HCT116 (cell line): ENCODE measurements at regions not wholly inside any gene's neighbourhood (a gene's known extent, or its start where the extent isn't known, plus 50 kb on each side); places are given as distances from the start of the nearest gene placed in this dataset.

ENCODE experiments used
- ATAC-seq: fragments of 200-7000 bp; cut with Tn5 transposase; 2 replicates; pipeline ENCODE4 v1.9.1; 2020; ENCODE audit warnings: mild to moderate bottlenecking, moderate library complexity
- BruUV-seq: library from RNA; stranded (reverse); fragments of 400-500 nt; replicated peaks from 2 replicates; lab custom pipeline; 2021; lab: Mats Ljungman, UMichigan
- CTCF ChIA-PET: fragments of 300-600 bp; sonication (Branson Sonifier 250); formaldehyde crosslinking; loops from one replicate; lab custom pipeline; 2021; ENCODE audit warnings: antibody characterized with exemption; lab: Charles Lee
- POLR2A ChIA-PET: fragments of 300-600, 350-600 bp; sonication (Branson Sonifier 250); formaldehyde crosslinking; loops from one replicate; lab custom pipeline; 2021; ENCODE audit warnings: antibody characterized with exemption; lab: Charles Lee
- RAD21 ChIA-PET, 2 experiments: fragments of 300-600 bp; sonication (Branson Sonifier 250); formaldehyde crosslinking; loops; one replicate each; lab custom pipeline; 2023; ENCODE audit warnings: low total read pairs in 2 of 2; ENCODE audit not compliant: uncharacterized antibody in 2 of 2, unreplicated experiment in 2 of 2, low non-redundant PET in 1 of 2; lab: Charles Lee
- DNase-seq: peaks from one replicate; pipeline ENCODE4 v3.0.0-alpha.2; 2010; ENCODE audit warnings: low read depth, low spot score
- H2AFZ ChIP-seq: fragments of 200-600 bp; shearing (Covaris generic), sonication (generic); 2 replicates; pipeline ENCODE4 v1.6.1; 2017; ENCODE audit warnings: low read depth, mixed run types, mixed read lengths, antibody characterized with exemption, low read length; ENCODE audit not compliant: poor library complexity, severe bottlenecking
- H3K27ac ChIP-seq: 2 replicates; pipeline ENCODE4 v1.5.1; 2012; ENCODE audit warnings: low read depth, low read length
- H3K27me3 ChIP-seq: fragments of 200-600 bp; sonication (generic); 2 replicates; pipeline ENCODE4 v1.6.1; 2016; ENCODE audit warnings: mixed run types, low read length, mixed read lengths; ENCODE audit not compliant: insufficient read depth
- H3K36me3 ChIP-seq, 2 experiments: fragments of 200-500 bp in 1 of 2; fragments of 200-600 bp in 1 of 2; sonication (Bioruptor generic) in 1 of 2; sonication (generic) in 1 of 2; 2 replicates each; pipeline versions ENCODE4 v1.5.1 to v1.6.1; 2014 to 2016; ENCODE audit warnings: low read length in 2 of 2, inconsistent platforms in 1 of 2, mixed read lengths in 1 of 2, mixed run types in 1 of 2; ENCODE audit not compliant: insufficient read depth in 2 of 2, control insufficient read depth in 1 of 2
- H3K4me1 ChIP-seq, 2 experiments: fragments of 200-600 bp in 1 of 2; sonication (generic) in 1 of 2; 2 replicates each; pipeline versions ENCODE4 v1.5.1 to v1.6.1; 2012 to 2017; ENCODE audit warnings: low read length in 2 of 2, inconsistent platforms in 1 of 2, mild to moderate bottlenecking in 1 of 2, mixed read lengths in 1 of 2, mixed run types in 1 of 2, moderate library complexity in 1 of 2; ENCODE audit not compliant: insufficient read depth in 2 of 2, control insufficient read depth in 1 of 2
- H3K4me2 ChIP-seq: fragments of 200-600 bp; sonication (generic); 2 replicates; pipeline ENCODE4 v1.6.1; 2017; ENCODE audit warnings: mixed run types, low read length, mixed read lengths
- H3K4me3 ChIP-seq, 2 experiments: fragments of 200-600 bp in 1 of 2; sonication (generic) in 1 of 2; replicated peaks in 1 of 2; 2 replicates each; pipeline ENCODE4 v1.5.1; 2011 to 2016; ENCODE audit warnings: low read length in 2 of 2, control low read depth in 1 of 2, low read depth in 1 of 2, mild to moderate bottlenecking in 1 of 2, mixed read lengths in 1 of 2, mixed run types in 1 of 2
- H3K79me2 ChIP-seq: fragments of 200-600 bp; sonication (generic); 2 replicates; pipeline ENCODE4 v1.6.1; 2017; ENCODE audit warnings: mild to moderate bottlenecking, mixed run types, low read length, moderate library complexity, mixed read lengths; ENCODE audit not compliant: insufficient read depth
- H3K9ac ChIP-seq: fragments of 200-600 bp; sonication (generic); 2 replicates; pipeline ENCODE4 v1.6.1; 2016; ENCODE audit warnings: low read length, mixed read lengths
- H3K9me2 ChIP-seq: fragments of 200-600 bp; sonication (generic), shearing (Covaris generic); 2 replicates; pipeline ENCODE4 v1.6.1; 2017; ENCODE audit warnings: mixed run types, mild to moderate bottlenecking, moderate library complexity; ENCODE audit not compliant: insufficient read depth
- H3K9me3 ChIP-seq, 2 experiments: fragments of 200-500 bp in 1 of 2; fragments of 200-600 bp in 1 of 2; sonication (Bioruptor generic) in 1 of 2; sonication (generic) in 1 of 2; 2 replicates each; pipeline ENCODE4 v1.6.1; 2014 to 2017; ENCODE audit warnings: low read length in 2 of 2, mixed read lengths in 2 of 2, inconsistent platforms in 1 of 2, low read depth in 1 of 2, mild to moderate bottlenecking in 1 of 2, mixed run types in 1 of 2, moderate library complexity in 1 of 2; ENCODE audit not compliant: control insufficient read depth in 1 of 2, insufficient read depth in 1 of 2
- H4K20me1 ChIP-seq: fragments of 200-600 bp; sonication (generic), shearing (Covaris generic); 2 replicates; pipeline ENCODE4 v1.6.1; 2017; ENCODE audit warnings: mixed run types, mild to moderate bottlenecking, moderate library complexity; ENCODE audit not compliant: insufficient read depth
- CBX3 ChIP-seq: IDR thresholded peaks from 2 replicates; pipeline ENCODE4 v1.6.1; 2012; ENCODE audit warnings: low read depth
- CEBPB ChIP-seq: IDR thresholded peaks from 2 replicates; pipeline ENCODE4 v1.6.1; 2012; ENCODE audit warnings: low read depth
- EGR1 ChIP-seq: IDR thresholded peaks from 2 replicates; pipeline ENCODE4 v1.6.1; 2012; ENCODE audit warnings: low read depth
- EZH2 ChIP-seq: fragments of 200-600 bp; sonication (generic); IDR thresholded peaks from 2 replicates; pipeline ENCODE4 v1.6.1; 2017; ENCODE audit warnings: antibody characterized with exemption, mixed run types
- EZH2phosphoT487 ChIP-seq: fragments of 200-600 bp; IDR thresholded peaks from 2 replicates; pipeline ENCODE4 v1.6.1; 2018; ENCODE audit warnings: antibody characterized with exemption, borderline replicate concordance
- JUND ChIP-seq: IDR thresholded peaks from 2 replicates; pipeline ENCODE4 v1.6.1; 2012
- POLR2AphosphoS5 ChIP-seq: IDR thresholded peaks from 2 replicates; pipeline ENCODE4 v1.6.1; 2011; ENCODE audit warnings: mild to moderate bottlenecking, low read depth, low read length, moderate library complexity
- REST ChIP-seq: IDR thresholded peaks from 2 replicates; pipeline ENCODE4 v1.6.1; 2012; ENCODE audit warnings: low read depth
- SIN3A ChIP-seq: IDR thresholded peaks from 2 replicates; pipeline ENCODE4 v1.6.1; 2012; ENCODE audit warnings: low read depth
- SP1 ChIP-seq: IDR thresholded peaks from 2 replicates; pipeline ENCODE4 v1.6.1; 2012; ENCODE audit warnings: low read depth
- TCF7L2 ChIP-seq: IDR thresholded peaks from 2 replicates; pipeline ENCODE4 v1.7.0; 2011; ENCODE audit warnings: borderline replicate concordance, inconsistent platforms; ENCODE audit not compliant: insufficient read depth, insufficient read length; ENCODE audit errors: extremely low read depth
- ZBTB33 ChIP-seq: IDR thresholded peaks from 2 replicates; pipeline ENCODE4 v1.6.1; 2011; ENCODE audit warnings: mild to moderate bottlenecking, low read length, moderate library complexity; ENCODE audit not compliant: insufficient replicate concordance; ENCODE audit errors: extremely low read depth
- ZFX ChIP-seq: fragments of 450-650 bp; IDR thresholded peaks from 2 replicates; pipeline ENCODE4 v1.6.1; 2017
- ZNF274 ChIP-seq: fragments of 200-500 bp; sonication (Bioruptor generic); IDR thresholded peaks from 2 replicates; pipeline ENCODE4 v1.6.1; 2014; ENCODE audit warnings: mild to moderate bottlenecking, low read depth, low read length, inconsistent platforms
- intact Hi-C: fragments of 100-400 bp; cut with micrococcal nuclease; formaldehyde crosslinking; loops from 2 replicates; pipeline ENCODE4 v1.10.0; 2022
- TF ChIP-seq, protein P1 (sequence below): IDR thresholded peaks from 2 replicates; pipeline ENCODE4 v1.6.1; 2012

GRCh38 chr20:36086767-36087166 lies 67.8 kb upstream of the EPB41L1 start:
- CTCF ChIA-PET, result interaction anchor here (0.8 to 2.5 kb wide), 2 partner anchors 16 to 96 kb away, joined by 3 to 10 read pairs; no protein-coding TSS in a partner anchor
- H3K27ac ChIP-seq, result peak overlapping the region; percentile 96
- H2AFZ ChIP-seq, result no peak overlapping the region

More at GRCh38 chr20:36086767-36087166, 67.8 kb upstream of the EPB41L1 start:
- Histone ChIP-seq H3K4me2 (peak overlapping the region; percentile 79), H3K4me1 (peaks cover 56 to 82% of the 10 kb centered on the region in 2 experiments), H3K9me2 (no peaks in the 10 kb centered on the region), H4K20me1 (no peaks in the 10 kb centered on the region), H3K4me3 (peak overlapping the region; percentile 19 to 46), H3K79me2 (no peaks in the 10 kb centered on the region), H3K9me3 (peaks cover 0 to 9% of the 10 kb centered on the region in 2 experiments; a peak in 1 of 4 replicates), H3K36me3 (no peaks in the 10 kb centered on the region), H3K27me3 (no peaks in the 10 kb centered on the region), H3K9ac (peak overlapping the region; percentile 61)
- intact Hi-C loops, result no loop called here
- ATAC-seq (peak; percentile 57), DNase-seq (peak; percentile 74)
- ChIA-PET RAD21 (interaction anchor here (0.7 to 1.4 kb wide), 2 partner anchors 17 to 52 kb away, joined by 3 to 4 read pairs; no protein-coding TSS in a partner anchor), POLR2A (interaction anchor here (1.3 to 3.5 kb wide), 6 partner anchors 10 to 94 kb away, joined by 3 to 20 read pairs (median 8); no protein-coding TSS in a partner anchor)
- TF ChIP-seq, protein P1, sequence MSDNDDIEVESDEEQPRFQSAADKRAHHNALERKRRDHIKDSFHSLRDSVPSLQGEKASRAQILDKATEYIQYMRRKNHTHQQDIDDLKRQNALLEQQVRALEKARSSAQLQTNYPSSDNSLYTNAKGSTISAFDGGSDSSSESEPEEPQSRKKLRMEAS, result no peak
- TF ChIP-seq JUND, result peak; percentile 26; the same call in 1 of the 2 replicates
- TF ChIP-seq EGR1, result no peak
- TF ChIP-seq EZH2phosphoT487, result no peak
- TF ChIP-seq TCF7L2, result no peak
- TF ChIP-seq ZNF274, result no peak
- peak; percentile 66 for TF ChIP-seq SP1
- TF ChIP-seq CEBPB, result no peak
- TF ChIP-seq EZH2, result no peak
- TF ChIP-seq CBX3, result peak; percentile 48; the same call in 1 of the 2 replicates
- peak; percentile 48; the same call in 1 of the 2 replicates for TF ChIP-seq SIN3A
- no peak for TF ChIP-seq ZFX
- TF ChIP-seq REST, result no peak
- TF ChIP-seq POLR2AphosphoS5, result no peak; the same call in 1 of the 2 replicates
- no peak for TF ChIP-seq ZBTB33
- BruUV-seq, result no TSS peak
